Trophoblast cell (in vitro differentiated cells and primary cell): ENCODE measurements at regions not wholly inside any gene's neighbourhood (a gene's known extent, or its start where the extent isn't known, plus 50 kb on each side); places are given as distances from the start of the nearest gene placed in this dataset.
A peak's percentile ranks its signal among the peaks of the same experiment; 100 is the strongest.

Experiments
- DNase-seq, 2 donors: peaks; one replicate each; pipeline ENCODE4 v3.0.0-alpha.2; 2016
- H2AFZ ChIP-seq: 2 replicates; pipeline ENCODE4 v1.6.1; 2013; ENCODE audit warnings: low read length, moderate library complexity, mild to moderate bottlenecking; ENCODE audit not compliant: insufficient read depth, poor library complexity
- H2AK5ac ChIP-seq: 2 replicates; pipeline ENCODE4 v1.6.1; 2013; ENCODE audit warnings: mild to moderate bottlenecking, low read length
- H2BK120ac ChIP-seq: 2 replicates; pipeline ENCODE4 v1.6.1; 2013; ENCODE audit warnings: low read length, mild to moderate bottlenecking, moderate library complexity; ENCODE audit not compliant: insufficient read depth, poor library complexity
- H2BK12ac ChIP-seq: 2 replicates; pipeline ENCODE4 v1.6.1; 2013; ENCODE audit warnings: mild to moderate bottlenecking, low read length, moderate library complexity
- H2BK5ac ChIP-seq: 2 replicates; pipeline ENCODE4 v1.6.1; 2013; ENCODE audit warnings: low read length, low read depth, moderate library complexity, mild to moderate bottlenecking; ENCODE audit not compliant: poor library complexity
- H3K14ac ChIP-seq: 2 replicates; pipeline ENCODE4 v1.6.1; 2013; ENCODE audit warnings: mild to moderate bottlenecking, low read length
- H3K18ac ChIP-seq: 2 replicates; pipeline ENCODE4 v1.6.1; 2013; ENCODE audit warnings: mild to moderate bottlenecking, low read length
- H3K23ac ChIP-seq: 2 replicates; pipeline ENCODE4 v1.6.1; 2013; ENCODE audit warnings: low read length
- H3K27ac ChIP-seq: 2 replicates; pipeline ENCODE4 v1.5.1; 2013; ENCODE audit warnings: low read depth, mild to moderate bottlenecking, inconsistent platforms, low read length, moderate library complexity
- H3K27me3 ChIP-seq: 2 replicates; pipeline ENCODE4 v1.6.1; 2013; ENCODE audit warnings: inconsistent platforms, mild to moderate bottlenecking, low read length, moderate library complexity; ENCODE audit not compliant: insufficient read depth
- H3K36me3 ChIP-seq, 2 experiments: 1 replicate in 1 of 2; 2 replicates in 1 of 2; pipeline ENCODE4 v1.6.1; 2013; ENCODE audit warnings: low read length in 2 of 2, mild to moderate bottlenecking in 2 of 2, moderate library complexity in 1 of 2; ENCODE audit not compliant: insufficient read depth in 2 of 2, control insufficient read depth in 1 of 2
- H3K4ac ChIP-seq: 2 replicates; pipeline ENCODE4 v1.6.1; 2013; ENCODE audit warnings: low read depth, mild to moderate bottlenecking, low read length, moderate library complexity
- H3K4me1 ChIP-seq, 2 experiments: 1 replicate in 1 of 2; 2 replicates in 1 of 2; pipeline ENCODE4 v1.6.1; 2013; ENCODE audit warnings: low read length in 2 of 2, mild to moderate bottlenecking in 2 of 2, moderate library complexity in 1 of 2; ENCODE audit not compliant: insufficient read depth in 2 of 2, control insufficient read depth in 1 of 2
- H3K4me2 ChIP-seq: 2 replicates; pipeline ENCODE4 v1.6.1; 2013; ENCODE audit warnings: inconsistent platforms, mild to moderate bottlenecking, low read length, moderate library complexity
- H3K4me3 ChIP-seq: 2 replicates; pipeline ENCODE4 v1.5.1; 2013; ENCODE audit warnings: mild to moderate bottlenecking, low read depth, low read length, inconsistent platforms
- H3K79me1 ChIP-seq: one replicate; pipeline ENCODE4 v1.6.1; 2013; ENCODE audit warnings: low read length
- H3K79me2 ChIP-seq: 2 replicates; pipeline ENCODE4 v1.6.1; 2013; ENCODE audit warnings: low read length, mild to moderate bottlenecking; ENCODE audit not compliant: control insufficient read depth, insufficient read depth, poor library complexity
- H3K9ac ChIP-seq: 2 replicates; pipeline ENCODE4 v1.6.1; 2013; ENCODE audit warnings: mild to moderate bottlenecking, low read length
- H3K9me3 ChIP-seq: 2 replicates; pipeline ENCODE4 v1.6.1; 2013; ENCODE audit warnings: low read depth, mild to moderate bottlenecking, control low read depth, inconsistent platforms, low read length; ENCODE audit not compliant: insufficient read depth
- H4K12ac ChIP-seq: 2 replicates; pipeline ENCODE4 v1.6.1; 2013; ENCODE audit warnings: low read depth, mild to moderate bottlenecking, low read length, moderate library complexity
- H4K8ac ChIP-seq: 2 replicates; pipeline ENCODE4 v1.6.1; 2013; ENCODE audit warnings: low read depth, mild to moderate bottlenecking, low read length, moderate library complexity
- H4K91ac ChIP-seq: one replicate; pipeline ENCODE4 v1.6.1; 2013; ENCODE audit warnings: low read depth, mild to moderate bottlenecking, low read length, moderate library complexity
- WGBS: extraction: QIAGEN DNeasy Blood & Tissue Kit; methylation state at CpG from one replicate; pipeline ENCODE4 v1.1.7; 2013; ENCODE audit warnings: missing lambda C conversion rate; ENCODE audit not compliant: insufficient read length, insufficient coverage; ENCODE audit errors: extremely low coverage; 5-methylcytosine and 5-hydroxymethylcytosine counted together

GRCh38 chr7:156155988-156156733 is 343.9 kb upstream of the SHH start:
- Histone ChIP-seq H3K27me3 (no peaks in the 10 kb centered on the region), H2BK12ac (no peak overlapping the region), H2BK5ac (no peak overlapping the region), H2BK120ac (no peak overlapping the region), H3K4ac (no peak overlapping the region), H3K27ac (no peak overlapping the region), H3K4me3 (peak overlapping the region; percentile 4), H3K79me1 (no peaks in the 10 kb centered on the region), H4K12ac (no peak overlapping the region), H3K23ac (no peak overlapping the region), H4K8ac (no peak overlapping the region), H3K14ac (no peak overlapping the region), H2AK5ac (no peak overlapping the region), H3K9me3 (peaks cover 2% of the 10 kb centered on the region), H3K4me1 (no peaks in the 10 kb centered on the region), H3K18ac (no peak overlapping the region), H3K9ac (no peak overlapping the region), H3K36me3 (no peaks in the 10 kb centered on the region), H3K4me2 (no peak overlapping the region), H3K79me2 (no peaks in the 10 kb centered on the region), H2AFZ (no peak overlapping the region), H4K91ac (no peak overlapping the region)
- peak in 1 of 2 donors; percentile 2 for DNase-seq
- no CpG with 5 or more reads among the region's 12 CpGs for WGBS

DNA sequence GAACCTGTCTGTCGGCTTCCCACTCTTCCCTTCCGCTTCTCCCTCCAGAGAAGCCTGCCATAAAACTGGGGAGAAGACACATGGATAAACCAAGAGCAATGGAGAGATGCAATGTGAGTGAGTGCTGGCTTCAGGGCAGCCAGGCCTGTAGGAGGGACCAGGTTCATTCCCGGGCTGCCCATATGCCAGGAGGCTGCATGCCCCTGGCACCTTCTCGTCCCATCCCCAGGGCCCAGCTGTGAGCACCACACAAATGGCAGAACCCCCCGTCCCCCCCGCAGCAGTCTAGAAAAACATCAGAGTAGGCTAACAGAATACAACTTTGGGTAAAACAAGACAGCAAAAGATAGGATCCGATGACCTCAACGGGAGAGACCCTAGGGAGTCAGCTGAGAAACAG is 341.3 kb upstream of the SHH start:
- H3K9ac ChIP-seq = no peak overlapping the region
- H2BK5ac ChIP-seq = no peak overlapping the region
- H3K36me3 ChIP-seq = no peaks in the 10 kb centered on the region
- H3K14ac ChIP-seq = no peak overlapping the region
- no peak for DNase-seq
- no peak overlapping the region for H4K12ac ChIP-seq
- no peak overlapping the region for H3K18ac ChIP-seq
- no peak overlapping the region for H4K91ac ChIP-seq
- no peak overlapping the region for H2BK12ac ChIP-seq
- H3K9me3 ChIP-seq = peaks cover 2% of the 10 kb centered on the region
- H3K4me2 ChIP-seq = no peak overlapping the region
- WGBS = no CpG with 5 or more reads among the region's 8 CpGs
- H3K4me3 ChIP-seq = no peak overlapping the region
- no peak overlapping the region for H2AFZ ChIP-seq
- H3K79me2 ChIP-seq = no peaks in the 10 kb centered on the region
- no peaks in the 10 kb centered on the region for H3K27me3 ChIP-seq
- H3K4me1 ChIP-seq = no peaks in the 10 kb centered on the region
- no peak overlapping the region for H3K23ac ChIP-seq
- no peak overlapping the region for H4K8ac ChIP-seq
- H3K27ac ChIP-seq = no peak overlapping the region
- no peak overlapping the region for H2AK5ac ChIP-seq
- H3K4ac ChIP-seq = no peak overlapping the region
- H3K79me1 ChIP-seq = no peaks in the 10 kb centered on the region
- no peak overlapping the region for H2BK120ac ChIP-seq

DNA sequence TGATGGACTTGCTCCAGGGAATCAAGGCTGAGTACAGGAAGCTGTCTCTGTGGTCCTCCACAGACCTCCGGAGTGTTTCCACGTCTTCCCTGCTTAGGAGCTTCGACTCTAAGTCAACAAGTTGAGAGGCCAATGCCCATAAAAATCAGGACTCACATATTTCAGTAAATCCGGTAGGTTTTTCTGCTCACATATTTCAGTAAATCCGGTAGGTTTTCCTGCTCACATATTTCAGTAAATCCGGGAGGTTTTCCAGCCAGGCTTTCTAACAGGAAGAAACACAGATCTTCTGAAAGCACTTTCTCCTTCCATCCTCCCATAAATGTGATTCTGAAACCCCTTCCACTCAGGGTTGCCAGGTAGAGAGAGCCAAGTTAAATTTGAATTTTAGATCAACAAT is 340.1 kb upstream of the SHH start:
- no CpG with 5 or more reads among the region's 6 CpGs for WGBS
- no peak overlapping the region for H3K4me2 ChIP-seq
- no peak overlapping the region for H2BK120ac ChIP-seq
- no peaks in the 10 kb centered on the region for H3K4me1 ChIP-seq
- H3K27ac ChIP-seq = no peak overlapping the region
- peaks cover 2% of the 10 kb centered on the region for H3K9me3 ChIP-seq
- H3K14ac ChIP-seq = no peak overlapping the region
- H4K12ac ChIP-seq = no peak overlapping the region
- H3K79me2 ChIP-seq = no peaks in the 10 kb centered on the region
- H3K18ac ChIP-seq = no peak overlapping the region
- H3K79me1 ChIP-seq = no peaks in the 10 kb centered on the region
- no peak overlapping the region for H3K9ac ChIP-seq
- H3K4ac ChIP-seq = no peak overlapping the region
- no peak overlapping the region for H2AFZ ChIP-seq
- no peak overlapping the region for H3K23ac ChIP-seq
- H2BK12ac ChIP-seq = no peak overlapping the region
- H2BK5ac ChIP-seq = no peak overlapping the region
- DNase-seq = no peak
- no peaks in the 10 kb centered on the region for H3K27me3 ChIP-seq
- H3K36me3 ChIP-seq = no peaks in the 10 kb centered on the region
- H4K8ac ChIP-seq = no peak overlapping the region
- H4K91ac ChIP-seq = no peak overlapping the region
- no peak overlapping the region for H3K4me3 ChIP-seq
- no peak overlapping the region for H2AK5ac ChIP-seq

DNA sequence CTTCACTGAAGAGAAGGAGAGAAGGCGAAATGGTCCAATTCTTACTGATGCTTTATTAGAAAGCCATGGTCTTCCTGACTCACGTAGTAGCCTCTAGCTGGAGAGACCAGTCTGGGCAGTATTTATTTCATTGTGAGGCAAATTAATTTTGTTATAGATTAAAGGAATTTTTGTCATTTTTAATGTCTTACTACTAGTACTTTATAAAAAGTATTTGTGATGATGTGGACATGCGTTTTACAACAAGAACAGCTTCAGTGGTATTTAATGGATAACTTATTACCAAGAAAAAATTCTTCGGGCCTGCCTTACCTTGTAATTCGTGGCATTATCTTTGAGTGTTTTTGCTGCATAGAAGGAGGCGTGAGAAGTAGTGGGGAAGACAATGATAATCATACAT is 339.4 kb upstream of the SHH start:
- DNase-seq = no peak
- no peak overlapping the region for H2BK5ac ChIP-seq
- no peak overlapping the region for H3K27ac ChIP-seq
- H2AFZ ChIP-seq = no peak overlapping the region
- no peaks in the 10 kb centered on the region for H3K79me1 ChIP-seq
- no peak overlapping the region for H2BK120ac ChIP-seq
- H3K4me1 ChIP-seq = no peaks in the 10 kb centered on the region
- H2AK5ac ChIP-seq = no peak overlapping the region
- no peak overlapping the region for H3K23ac ChIP-seq
- H3K4ac ChIP-seq = no peak overlapping the region
- no peak overlapping the region for H3K14ac ChIP-seq
- no peak overlapping the region for H3K9ac ChIP-seq
- no peak overlapping the region for H4K12ac ChIP-seq
- WGBS = no CpG with 5 or more reads among the region's 6 CpGs
- no peaks in the 10 kb centered on the region for H3K27me3 ChIP-seq
- H3K18ac ChIP-seq = no peak overlapping the region
- H3K4me3 ChIP-seq = no peak overlapping the region
- H3K4me2 ChIP-seq = no peak overlapping the region
- peaks cover 2% of the 10 kb centered on the region for H3K9me3 ChIP-seq
- no peak overlapping the region for H4K8ac ChIP-seq
- no peaks in the 10 kb centered on the region for H3K79me2 ChIP-seq
- H3K36me3 ChIP-seq = no peaks in the 10 kb centered on the region
- no peak overlapping the region for H4K91ac ChIP-seq
- no peak overlapping the region for H2BK12ac ChIP-seq
